NCI-H1930 (cell line): ENCODE measurements at regions not wholly inside any gene's neighbourhood (a gene's known extent, or its start where the extent isn't known, plus 50 kb on each side); places are given as distances from the start of the nearest gene placed in this dataset.
"Not testable (repeated sequence)": the region's sequence is repeated elsewhere in the genome, so short reads cannot be mapped to it uniquely, and the experiment has no call there.

ENCODE experiments used
- DNase-seq, 2 experiments: peaks; one replicate each; lab custom pipeline; 2025; lab: John Stamatoyannopoulos, UW

DNA sequence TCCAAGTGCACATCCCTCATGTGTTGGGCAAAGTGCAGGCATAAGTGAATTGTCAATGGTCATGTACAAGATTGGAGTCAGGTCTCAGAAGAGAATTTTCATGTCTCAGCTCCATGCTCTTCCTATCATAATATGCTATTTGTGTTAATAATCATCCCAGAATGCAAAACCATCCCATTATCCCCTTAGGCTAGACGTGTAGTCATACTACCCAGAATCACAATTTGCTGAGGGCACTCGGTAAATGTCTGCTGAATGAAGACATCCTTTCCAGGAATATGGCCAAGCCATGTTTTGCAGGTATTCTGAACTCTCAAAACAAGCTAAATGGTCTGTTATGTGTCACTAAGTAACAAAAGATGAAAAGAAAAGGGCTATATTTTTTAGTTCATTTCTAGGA lies 263.8 kb downstream of the RAD51AP2 start:
- no peak for DNase-seq

DNA sequence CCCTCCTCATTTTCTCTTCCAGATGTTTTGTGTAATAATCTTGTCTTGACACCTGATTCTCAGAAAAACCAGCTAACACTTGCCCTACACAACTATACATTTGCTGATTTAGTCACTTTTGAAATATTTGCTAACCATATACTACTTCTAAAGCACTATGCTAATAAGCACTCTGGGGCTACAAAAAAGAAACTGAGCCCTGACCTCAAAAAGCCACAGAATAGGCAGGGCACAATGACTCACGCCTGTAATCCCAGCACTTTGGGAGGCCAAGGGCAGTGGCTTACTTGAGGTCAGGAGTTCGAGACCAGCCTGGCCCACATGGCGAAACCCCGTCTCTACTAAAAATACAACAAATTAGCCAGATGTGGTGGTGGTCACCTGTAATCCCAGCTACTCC lies 266.0 kb downstream of the RAD51AP2 start:
- DNase-seq = no peak

- DNase-seq = no peak
Observed at GRCh38 chr2:17251171-17251570, 267.1 kb downstream of the RAD51AP2 start.

DNA sequence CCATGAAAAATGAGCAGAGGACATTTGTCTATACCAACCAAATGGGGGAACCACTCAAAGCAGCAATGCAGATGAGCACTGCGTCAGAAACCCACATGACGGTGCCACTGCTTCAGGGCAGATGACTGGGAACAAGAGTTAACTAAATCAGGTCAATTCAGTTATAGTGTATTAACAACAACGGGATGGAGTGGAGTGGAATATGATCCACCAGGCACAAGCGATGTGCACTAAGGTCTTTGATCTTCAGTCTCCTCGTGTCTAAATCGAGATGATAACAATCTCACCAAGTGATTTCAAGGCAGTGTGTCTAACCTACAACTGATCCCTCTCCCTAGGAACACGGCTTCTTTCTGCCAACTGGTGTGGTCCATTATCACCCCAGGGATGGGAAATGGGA lies 269.0 kb downstream of the RAD51AP2 start:
- no peak for DNase-seq

DNA sequence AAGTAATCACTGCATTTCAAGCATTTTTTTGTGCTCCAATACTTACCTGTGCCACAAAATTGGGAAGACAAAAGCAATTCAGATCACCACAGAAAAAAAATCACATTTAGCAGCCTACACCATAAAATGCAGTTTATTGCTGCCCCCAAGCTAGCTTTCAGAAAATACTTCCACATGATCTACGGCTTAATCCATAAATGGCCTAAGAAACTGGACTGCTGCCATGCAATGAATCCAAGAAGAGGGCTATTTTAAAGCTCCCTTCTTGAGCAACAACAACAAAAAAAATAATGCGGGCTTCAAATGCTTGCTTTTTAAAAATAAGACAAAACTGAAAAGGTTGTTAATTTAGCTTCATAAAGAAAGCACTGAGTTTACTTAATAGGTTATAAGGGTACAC lies 272.3 kb downstream of the RAD51AP2 start:
- no peak for DNase-seq

GRCh38 chr2:17242813-17243485 lies 275.3 kb downstream of the RAD51AP2 start:
- no peak for DNase-seq

GRCh38 chr2:17239550-17239949 lies 278.7 kb downstream of the RAD51AP2 start:
- DNase-seq = no peak

- DNase-seq = no peak
Observed at GRCh38 chr2:17235167-17235566, 283.1 kb downstream of the RAD51AP2 start.

- DNase-seq = no peak
Observed at GRCh38 chr2:17232776-17233556, 285.3 kb downstream of the RAD51AP2 start.

DNA sequence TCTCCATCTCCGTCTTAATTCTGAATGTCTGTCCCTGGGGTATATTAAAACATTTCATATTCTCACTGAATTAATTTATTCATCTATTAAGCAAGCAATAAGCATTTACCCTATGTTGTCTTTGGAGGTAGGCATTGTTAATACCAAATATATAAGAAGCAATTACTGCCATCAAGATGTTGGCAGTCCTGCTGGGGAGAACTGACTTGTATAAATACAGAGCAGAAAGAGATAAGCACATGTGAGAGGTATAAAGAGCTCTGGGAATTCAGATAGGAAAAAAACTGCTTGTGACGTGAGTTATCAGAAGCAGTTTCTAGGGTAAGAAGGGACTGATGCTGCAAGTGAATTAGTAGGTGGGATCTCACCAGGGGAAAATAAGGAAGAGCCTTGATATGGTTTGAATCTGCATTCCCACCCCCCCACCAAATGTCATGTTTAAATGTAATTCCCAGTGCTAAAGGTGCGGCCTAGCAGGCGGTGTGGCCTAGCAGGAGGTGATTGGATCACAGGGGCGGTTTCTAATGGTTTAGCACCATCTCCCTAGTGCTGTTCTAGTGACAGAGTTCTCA lies 286.8 kb downstream of the RAD51AP2 start:
- no peak for DNase-seq

GRCh38 chr2:17229414-17229813 lies 288.8 kb downstream of the RAD51AP2 start:
- no peak for DNase-seq

DNA sequence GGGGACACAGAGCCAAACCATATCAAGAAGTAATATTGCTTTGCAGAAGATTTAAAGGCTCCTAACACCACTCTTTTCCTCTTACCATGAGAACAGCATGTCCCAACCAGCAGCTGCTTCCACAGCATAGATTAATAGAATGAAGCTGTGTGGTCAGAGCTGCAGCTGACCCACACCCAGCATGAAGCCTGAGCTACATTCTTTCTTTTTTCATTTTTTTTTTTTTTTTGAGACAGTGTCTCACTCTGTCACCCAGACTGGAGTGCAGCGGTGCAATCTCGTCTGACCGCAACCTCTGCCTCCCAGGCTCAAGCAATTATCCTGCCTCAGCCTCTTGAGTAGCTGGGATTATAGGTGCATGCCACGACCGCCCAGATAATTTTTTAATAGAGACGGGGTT lies 289.8 kb downstream of the RAD51AP2 start:
- DNase-seq = no peak

DNA sequence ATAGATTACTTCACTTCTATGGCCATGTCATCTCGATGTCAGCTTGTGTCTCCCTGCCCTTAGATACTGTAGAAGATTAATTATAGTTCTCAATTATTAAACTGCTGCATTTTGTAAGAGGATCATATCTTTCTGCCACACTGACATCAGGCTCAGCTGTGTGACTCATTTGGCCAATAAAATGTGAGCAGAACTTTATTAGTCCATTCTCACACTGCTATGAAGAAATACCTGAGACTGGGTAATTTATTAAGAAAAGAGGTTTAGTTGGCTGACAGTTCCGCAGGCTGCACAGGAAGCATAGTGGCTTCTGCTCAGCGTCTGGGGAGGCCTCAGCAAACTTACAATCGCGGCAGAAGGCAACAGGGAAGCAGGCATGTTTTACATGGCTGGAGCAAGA lies 290.4 kb downstream of the RAD51AP2 start:
- no peak for DNase-seq

- no peak for DNase-seq
Observed at GRCh38 chr2:17226941-17227490, 291.2 kb downstream of the RAD51AP2 start.

DNA sequence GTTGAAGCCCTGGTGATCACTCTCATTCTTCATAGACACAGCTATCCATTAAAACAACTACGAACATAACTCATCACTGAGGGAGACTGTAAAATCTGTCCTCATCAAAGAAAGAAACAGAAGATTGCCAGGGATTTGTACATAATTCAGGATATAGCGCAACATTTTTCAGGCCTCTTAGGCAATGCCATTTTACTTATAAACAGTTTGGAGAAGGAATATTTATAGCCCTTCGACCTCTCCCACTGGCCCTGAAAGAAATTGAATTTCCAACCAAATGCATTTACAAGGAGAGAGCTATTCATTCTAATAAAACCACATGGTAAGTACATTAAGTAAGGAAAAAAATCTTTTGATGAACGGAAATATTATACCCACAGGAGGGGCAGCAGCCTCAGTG lies 295.0 kb downstream of the RAD51AP2 start:
- no peak for DNase-seq

DNA sequence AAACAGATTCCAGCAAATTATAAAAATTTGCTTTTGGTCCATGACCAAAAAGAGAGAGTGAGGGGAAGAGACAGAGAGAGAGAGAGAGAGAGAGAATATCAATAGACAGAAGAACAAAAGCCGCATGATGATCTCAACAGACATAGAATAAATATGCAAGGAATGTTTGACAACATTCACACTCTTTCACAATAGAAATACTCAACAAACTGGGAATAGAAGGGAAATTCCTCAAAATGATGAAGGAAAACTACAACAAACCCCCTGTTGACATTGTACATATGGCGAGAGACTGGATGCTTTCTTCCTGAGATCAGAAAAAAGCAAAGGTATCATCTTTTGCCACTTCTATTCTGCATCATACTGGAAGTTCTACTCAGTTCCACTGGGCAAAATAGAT lies 309.7 kb downstream of the RAD51AP2 start:
- no peak for DNase-seq

DNA sequence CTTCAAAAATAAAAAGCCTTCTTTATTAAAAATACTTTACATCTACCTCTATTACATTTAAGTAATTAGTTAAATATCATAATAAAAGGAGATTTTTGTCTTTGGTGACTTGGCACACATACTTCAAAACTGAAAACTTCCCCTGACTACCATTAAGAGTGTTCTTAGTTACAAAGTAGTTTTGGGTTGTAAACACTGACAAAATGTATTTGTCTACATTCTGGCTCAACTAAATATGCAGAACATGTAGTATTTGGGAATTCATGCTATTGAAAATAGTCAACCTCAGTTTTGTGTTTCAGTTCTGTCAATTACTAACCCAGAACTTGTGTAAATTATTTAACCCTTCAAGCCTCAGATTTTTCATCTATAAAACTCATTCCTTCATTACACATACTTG lies 311.5 kb downstream of the RAD51AP2 start:
- DNase-seq = no peak

GRCh38 chr2:17204214-17204613 lies 314.0 kb downstream of the RAD51AP2 start:
- not testable (repeated sequence) for DNase-seq

- not testable (repeated sequence) for DNase-seq
Observed at GRCh38 chr2:17202628-17203027, 315.6 kb downstream of the RAD51AP2 start.

DNA sequence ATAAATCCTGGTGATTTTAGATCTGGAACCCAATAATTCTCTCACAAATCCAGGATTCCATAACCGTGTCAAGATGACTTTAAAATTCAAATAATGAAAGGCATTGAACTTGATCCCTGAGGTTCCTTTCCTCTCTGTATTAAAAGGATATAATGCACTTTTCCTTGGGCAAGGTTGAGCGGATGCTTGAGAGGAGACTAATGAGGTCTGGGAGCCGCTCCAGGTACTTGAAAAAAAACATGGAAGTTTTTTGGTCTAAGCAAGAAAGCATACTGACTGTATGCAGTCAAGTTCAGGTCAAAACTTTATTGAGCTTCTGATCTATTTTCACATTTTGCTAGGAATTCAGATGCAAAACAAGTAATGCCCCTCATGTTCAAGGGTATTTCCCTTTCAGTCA lies 318.5 kb downstream of the RAD51AP2 start:
- DNase-seq = no peak

DNA sequence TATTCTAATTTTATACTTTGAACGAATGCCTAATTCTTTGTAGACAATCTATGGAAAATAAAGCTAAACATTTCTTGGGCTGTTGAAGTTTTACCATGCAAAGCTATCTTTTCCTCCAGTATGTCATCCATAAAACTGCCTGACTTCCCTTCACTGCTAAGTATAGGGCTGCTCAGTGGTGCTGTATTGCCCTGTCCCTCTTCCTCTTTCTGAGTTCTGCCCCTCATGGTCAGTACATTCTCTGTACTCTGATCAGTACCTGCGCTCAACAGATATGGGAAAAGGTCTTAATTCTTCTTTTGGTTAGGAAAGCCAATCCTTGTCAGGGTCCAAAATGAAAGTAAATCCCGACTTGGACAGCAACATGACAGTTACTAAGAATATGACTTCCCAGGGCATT lies 321.9 kb downstream of the RAD51AP2 start:
- DNase-seq = no peak

- DNase-seq = no peak
Observed at GRCh38 chr2:17195016-17195415, 323.2 kb downstream of the RAD51AP2 start.

DNA sequence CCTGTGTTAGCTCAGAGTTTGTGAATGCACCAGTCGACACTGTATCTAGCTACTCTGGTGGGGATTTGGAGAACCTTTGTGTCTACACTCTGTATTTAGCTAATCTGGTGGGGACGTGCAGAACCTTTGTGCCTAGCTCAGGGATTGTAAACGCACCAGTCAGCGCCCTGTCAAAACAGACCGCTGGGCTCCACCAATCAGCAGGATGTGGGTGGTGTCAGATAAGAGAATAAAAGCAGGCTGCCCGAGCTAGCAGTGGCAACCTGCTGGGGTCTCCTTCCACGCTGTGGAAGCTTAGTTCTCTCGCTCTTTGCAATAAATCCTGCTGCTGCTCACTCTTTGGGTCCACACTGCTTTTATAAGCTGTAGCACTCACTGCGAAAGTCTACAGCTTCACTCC lies 324.2 kb downstream of the RAD51AP2 start:
- no peak for DNase-seq
